ENCODE measurements at regions not wholly inside any gene's neighbourhood (a gene's known extent, or its start where the extent isn't known, plus 50 kb on each side); places are given as distances from the start of the nearest gene placed in this dataset.

DNA sequence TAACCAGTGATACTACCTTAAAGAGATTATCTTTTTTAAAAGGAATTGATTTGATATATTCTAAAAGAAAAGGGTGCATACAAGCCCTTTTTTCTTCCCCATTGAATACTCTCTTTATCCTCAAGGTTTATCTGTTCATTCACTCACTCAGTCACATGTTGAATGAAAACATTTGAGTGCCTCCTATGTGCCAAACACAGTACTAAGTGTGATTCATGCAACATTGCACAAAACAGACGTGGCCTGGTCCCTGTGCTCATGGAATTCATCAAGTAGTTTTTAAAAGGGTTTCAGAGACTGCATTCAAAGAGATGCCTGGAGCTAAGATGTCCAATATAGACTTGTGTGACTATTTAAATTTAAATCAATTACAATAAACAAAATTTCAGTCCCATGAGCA is 462.2 kb upstream of the MDFIC2 start:
- intact Hi-C loops (cut with DNase I): no loop called here
- 61 to 74% methylated on average over 1 of the region's 1 CpG for WGBS, 2 donors

DNA sequence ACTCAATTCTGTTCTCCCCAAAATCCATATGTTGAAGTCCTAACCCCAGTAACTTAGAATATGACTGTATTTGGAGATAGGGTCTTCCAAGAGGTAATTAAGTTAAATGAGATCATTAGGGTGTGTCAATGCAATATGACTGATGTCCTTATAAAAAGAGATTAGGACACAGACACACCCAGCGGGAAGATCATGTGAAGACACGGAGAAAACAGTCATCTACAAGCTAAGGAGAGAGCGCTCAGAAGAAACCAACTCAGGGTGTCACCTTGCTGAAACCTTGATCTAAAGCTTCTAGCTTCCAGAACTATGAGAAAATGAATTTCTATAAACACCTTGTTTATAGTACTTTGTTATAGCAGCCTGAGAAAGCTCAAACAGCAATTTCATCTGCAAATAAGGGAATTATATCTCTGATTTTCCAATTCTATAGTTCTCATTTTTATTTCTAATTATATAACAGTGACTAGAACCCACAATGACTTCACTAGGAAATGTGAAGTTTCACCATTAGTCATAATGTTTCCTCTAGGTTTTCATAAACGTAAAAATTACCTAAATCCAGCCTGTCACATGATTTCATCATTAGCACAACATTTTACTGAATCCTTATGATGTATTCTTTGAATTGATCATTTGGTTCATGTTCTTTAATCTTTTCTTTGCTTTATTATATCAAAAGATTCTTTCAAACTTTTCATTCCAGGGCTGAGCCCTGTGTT is 459.1 kb upstream of the MDFIC2 start:
- WGBS, 2 donors: 67 to 78% methylated on average over 4 of the region's 4 CpGs
- intact Hi-C loops (cut with DNase I): no loop called here
- no peak overlapping the region for H3K27ac ChIP-seq
- no peaks in the 10 kb centered on the region for H3K36me3 ChIP-seq
- H3K9me3 ChIP-seq: no peaks in the 10 kb centered on the region
- H3K4me3 ChIP-seq: no peak overlapping the region
- no peaks in the 10 kb centered on the region for H3K27me3 ChIP-seq
- no peaks in the 10 kb centered on the region for H3K4me1 ChIP-seq
- TF ChIP-seq POLR2AphosphoS5 (IDR thresholded peaks at IDR 0.05): no peak
- TF ChIP-seq CTCF (IDR thresholded peaks at IDR 0.05): no peak
- TF ChIP-seq POLR2A (IDR thresholded peaks at IDR 0.05): no peak
- TF ChIP-seq EP300 (IDR thresholded peaks at IDR 0.05): no peak
- no peak for DNase-seq

More for the DNA sequence above, 462.2 kb upstream of the MDFIC2 start:
- TF ChIP-seq EP300 (IDR thresholded peaks at IDR 0.05): no peak
- no peak for TF ChIP-seq POLR2A (IDR thresholded peaks at IDR 0.05)
- TF ChIP-seq CTCF (IDR thresholded peaks at IDR 0.05): no peak
- Histone ChIP-seq H3K27ac (no peak overlapping the region), H3K36me3 (no peaks in the 10 kb centered on the region), H3K4me1 (no peaks in the 10 kb centered on the region), H3K4me3 (no peak overlapping the region), H3K9me3 (no peaks in the 10 kb centered on the region), H3K27me3 (no peaks in the 10 kb centered on the region)
- DNase-seq: no peak

DNA sequence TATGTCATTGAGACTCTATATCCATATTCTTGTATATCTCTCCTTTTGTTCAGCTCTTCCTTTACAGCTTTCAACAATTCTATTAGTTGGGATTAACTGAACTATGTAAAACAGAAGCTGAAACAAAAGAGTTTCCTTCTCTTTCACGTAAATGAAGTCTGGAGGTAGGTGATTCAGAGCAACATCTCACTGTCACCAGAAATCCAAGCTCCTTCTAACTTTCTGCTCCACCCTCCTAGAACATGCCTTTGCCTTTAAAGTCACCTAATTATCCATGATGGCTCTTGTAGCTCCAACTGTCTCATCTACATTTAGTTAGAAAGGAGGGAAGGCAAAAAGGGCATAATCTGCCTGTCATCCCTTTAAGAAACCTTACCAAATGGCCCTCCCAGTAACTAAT is 458.2 kb upstream of the MDFIC2 start:
- intact Hi-C loops (cut with DNase I): no loop called here
- Histone ChIP-seq H3K4me3 (no peak overlapping the region), H3K27me3 (no peaks in the 10 kb centered on the region), H3K9me3 (no peaks in the 10 kb centered on the region), H3K27ac (no peak overlapping the region), H3K4me1 (no peaks in the 10 kb centered on the region), H3K36me3 (no peaks in the 10 kb centered on the region)
- WGBS, 2 donors: 69 to 73% methylated on average over 1 of the region's 1 CpG
- TF ChIP-seq POLR2A (IDR thresholded peaks at IDR 0.05): no peak
- TF ChIP-seq CTCF (IDR thresholded peaks at IDR 0.05): no peak
- TF ChIP-seq POLR2AphosphoS5 (IDR thresholded peaks at IDR 0.05): no peak
- no peak for TF ChIP-seq EP300 (IDR thresholded peaks at IDR 0.05)
- no peak for DNase-seq

GRCh38 chr3:70766301-70766700 is 453.9 kb upstream of the MDFIC2 start:
- no peaks in the 10 kb centered on the region for H3K4me1 ChIP-seq
- H3K27ac ChIP-seq: no peak overlapping the region
- no peak for DNase-seq
- 78 to 93% methylated on average over 2 of the region's 2 CpGs for WGBS, 2 donors
- no peaks in the 10 kb centered on the region for H3K27me3 ChIP-seq
- TF ChIP-seq CTCF (IDR thresholded peaks at IDR 0.05): no peak
- intact Hi-C loops (cut with DNase I): no loop called here
- no peak overlapping the region for H3K4me3 ChIP-seq
- no peaks in the 10 kb centered on the region for H3K9me3 ChIP-seq
- H3K36me3 ChIP-seq: no peaks in the 10 kb centered on the region

DNA sequence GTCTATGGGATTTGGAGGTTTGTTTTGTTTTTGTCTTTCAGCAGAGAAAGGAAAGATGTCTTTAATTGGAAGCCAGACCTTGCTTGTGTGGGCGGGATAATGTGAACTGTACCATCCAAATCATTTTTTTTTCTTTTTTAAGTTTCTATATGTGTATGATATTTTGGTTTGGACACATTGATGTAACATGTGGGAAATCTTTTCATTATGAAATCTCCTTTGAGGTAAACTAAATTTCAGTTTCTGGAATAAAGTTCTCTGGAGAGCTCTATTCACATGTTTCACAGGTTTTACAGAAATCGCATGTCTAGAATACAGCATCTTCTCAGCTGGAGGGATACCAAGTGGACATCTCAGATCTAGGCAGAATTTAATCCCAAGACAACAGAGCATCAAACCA is 451.5 kb upstream of the MDFIC2 start:
- no peak for TF ChIP-seq CTCF (IDR thresholded peaks at IDR 0.05)
- no peak for TF ChIP-seq POLR2A (IDR thresholded peaks at IDR 0.05)
- TF ChIP-seq POLR2AphosphoS5 (IDR thresholded peaks at IDR 0.05): no peak
- TF ChIP-seq EP300 (IDR thresholded peaks at IDR 0.05): no peak
- Histone ChIP-seq H3K4me3 (no peak overlapping the region), H3K4me1 (no peaks in the 10 kb centered on the region), H3K27me3 (no peaks in the 10 kb centered on the region), H3K36me3 (no peaks in the 10 kb centered on the region), H3K9me3 (no peaks in the 10 kb centered on the region), H3K27ac (no peak overlapping the region)
- 93 to 94% methylated on average over 2 of the region's 2 CpGs for WGBS, 2 donors
- intact Hi-C loops (cut with DNase I): no loop called here
- DNase-seq: no peak

Measured in sigmoid colon (tissue), 6 donors.